Right renal pelvis (tissue), 4 donors: ENCODE measurements at regions not wholly inside any gene's neighbourhood (a gene's known extent, or its start where the extent isn't known, plus 50 kb on each side); places are given as distances from the start of the nearest gene placed in this dataset.

Experiments
- DNase-seq, 4 donors: peaks; one replicate each; pipeline ENCODE4 v3.0.0-alpha.2; 2013; ENCODE audit warnings: low read depth in 4 of 4, low spot score in 3 of 4, missing footprints in 1 of 4

DNA sequence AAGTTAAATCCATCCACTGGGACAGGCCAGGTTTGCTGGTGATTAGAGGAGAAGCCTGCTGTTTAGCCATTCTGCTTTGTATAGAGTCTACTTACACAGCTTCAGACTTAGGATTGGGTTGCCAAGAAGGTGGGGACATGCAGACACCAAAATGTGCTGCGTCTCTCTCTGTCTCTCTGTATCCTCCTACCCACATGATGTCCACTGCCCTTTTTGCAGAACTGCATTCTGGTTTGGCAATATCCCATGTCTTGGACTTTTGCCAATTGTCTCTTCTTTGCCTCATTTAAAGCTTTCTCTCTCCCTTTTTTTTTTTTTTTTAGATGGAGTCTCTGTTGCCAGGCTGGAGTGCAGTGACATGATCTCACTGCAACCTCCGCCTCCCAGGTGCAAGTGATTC lies 261.1 kb upstream of the FN1 start:
- DNase-seq = no peak

DNA sequence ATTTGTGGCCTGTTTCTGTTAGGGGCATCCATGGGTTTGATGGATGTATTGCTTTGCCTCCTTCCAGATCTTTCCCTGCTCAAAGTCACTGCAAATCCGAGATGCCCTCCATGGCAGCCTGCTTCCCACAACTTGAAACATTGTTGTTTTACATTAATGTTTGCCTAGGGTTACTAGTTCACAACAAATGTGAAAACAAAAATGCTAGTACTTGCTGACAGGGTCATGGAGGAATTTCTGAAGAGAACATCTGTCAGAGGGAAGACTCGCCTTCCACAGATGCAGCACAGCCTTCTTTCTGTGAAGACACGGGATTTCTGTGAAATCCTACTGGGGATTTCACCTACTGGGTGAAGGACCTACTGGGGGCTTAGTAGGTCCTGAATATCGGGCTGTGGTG lies 260.0 kb upstream of the FN1 start:
- no peak for DNase-seq

DNA sequence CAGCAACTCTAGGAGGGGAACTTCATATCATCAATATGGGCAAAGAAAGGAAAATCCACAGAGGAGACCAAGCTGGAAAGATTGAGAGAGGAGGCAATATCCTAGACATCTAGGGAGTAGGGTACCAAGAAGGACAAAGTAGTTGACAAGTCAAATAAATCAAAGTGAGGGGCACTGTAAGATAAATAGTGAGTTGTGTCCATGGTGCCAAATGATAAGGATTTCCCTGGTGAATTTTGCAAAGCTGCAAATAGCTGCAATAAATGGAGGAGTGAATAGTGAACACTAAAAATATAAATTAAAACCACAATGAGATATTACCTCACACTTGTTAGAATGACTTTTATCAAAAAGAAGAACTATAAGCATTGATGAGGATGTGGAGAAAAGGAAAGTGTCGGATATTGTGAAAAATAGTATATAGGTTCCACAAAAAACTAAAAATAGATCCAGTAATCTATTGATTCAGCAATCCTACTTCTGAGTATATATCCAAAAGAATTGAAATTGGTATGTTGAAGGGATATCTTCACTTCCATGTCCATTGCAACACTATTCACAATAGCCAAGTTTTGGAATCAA lies 258.2 kb upstream of the FN1 start:
- DNase-seq = no peak

DNA sequence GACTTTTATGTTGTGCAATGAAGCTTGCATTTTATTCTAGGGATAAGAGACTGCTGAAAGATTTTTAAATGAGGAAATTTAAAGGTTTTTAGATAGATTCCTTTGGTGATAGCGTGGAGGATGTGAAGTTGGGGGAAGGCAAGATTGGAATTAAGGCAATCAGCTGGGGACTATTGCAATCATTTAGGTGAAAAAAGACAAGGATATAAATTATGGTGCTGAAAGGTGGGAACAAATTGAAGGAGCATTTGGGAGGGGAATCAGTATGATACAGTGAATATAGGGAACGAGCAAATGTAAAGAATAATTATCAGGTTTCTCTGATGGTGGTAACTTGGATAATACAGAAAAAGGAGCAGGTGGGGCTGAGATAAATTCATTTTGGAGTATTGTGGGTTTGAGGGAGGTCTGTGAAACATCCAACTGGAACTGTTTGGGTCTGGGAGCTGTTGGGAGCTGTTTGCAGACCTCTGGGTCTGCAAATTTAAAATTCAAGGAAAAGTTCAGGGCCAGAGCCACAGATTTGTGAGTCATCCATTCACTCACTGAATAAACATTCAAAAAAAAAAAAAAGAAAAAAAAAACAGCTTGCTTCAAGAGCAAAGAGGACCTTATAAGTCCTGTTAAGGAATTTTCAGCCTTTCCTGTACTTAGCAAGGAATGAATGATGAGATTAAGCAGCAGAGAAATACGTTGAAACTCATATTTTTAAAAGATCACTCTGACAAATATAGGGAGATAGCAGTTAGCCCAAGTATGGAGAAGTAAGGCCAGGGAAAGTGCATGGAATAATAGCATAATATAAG lies 257.5 kb upstream of the FN1 start:
- no peak for DNase-seq

DNA sequence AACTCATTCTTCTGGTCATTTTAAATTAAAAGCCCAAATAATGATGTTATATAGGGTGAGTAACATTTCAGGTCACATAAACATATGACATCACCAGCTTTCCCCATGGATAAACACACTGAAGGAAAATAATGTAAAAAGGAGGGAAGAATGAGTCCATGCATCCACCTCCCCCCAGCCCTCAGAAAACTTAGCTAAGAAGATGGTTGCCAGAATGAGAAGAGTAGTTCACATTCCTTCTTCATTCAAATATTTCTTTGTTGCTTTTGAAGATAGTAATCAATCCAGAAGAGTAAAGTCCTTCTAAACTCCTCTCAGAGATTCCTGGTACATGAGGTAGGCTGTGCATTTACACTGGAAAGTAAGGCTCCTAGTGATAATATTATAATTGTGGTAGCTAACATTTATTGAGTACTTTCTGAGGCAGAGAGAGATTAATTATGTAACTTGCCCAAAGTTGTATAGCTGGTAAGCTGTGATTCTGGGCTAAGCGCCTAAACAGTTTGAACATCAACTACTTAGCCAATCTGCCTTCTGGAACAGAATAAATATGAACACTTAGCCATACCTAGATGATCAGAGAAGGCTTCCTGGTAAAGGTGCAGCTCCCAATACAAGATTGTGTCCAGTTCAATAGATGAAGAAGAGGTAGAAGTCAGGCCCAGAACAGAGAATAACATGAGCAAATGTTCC lies 256.7 kb upstream of the FN1 start:
- DNase-seq = no peak

DNA sequence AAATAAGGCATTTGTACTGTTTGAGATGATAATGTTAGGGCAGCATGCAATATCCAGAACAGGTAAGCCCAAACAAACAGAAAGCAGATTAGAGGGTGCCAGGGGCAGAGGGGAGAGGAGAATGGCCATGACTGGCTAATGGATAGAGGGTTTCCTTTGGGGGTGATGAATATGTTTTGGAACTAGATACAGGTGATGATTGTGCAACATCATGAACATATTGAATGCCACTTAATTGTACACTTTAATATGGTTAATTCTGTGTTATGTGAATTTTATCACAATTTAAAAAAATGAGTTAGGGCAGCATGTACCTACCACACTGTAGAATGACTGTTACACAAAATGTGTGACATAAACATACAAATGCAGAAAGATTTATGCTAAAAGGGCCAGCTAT lies 255.5 kb upstream of the FN1 start:
- DNase-seq = no peak

DNA sequence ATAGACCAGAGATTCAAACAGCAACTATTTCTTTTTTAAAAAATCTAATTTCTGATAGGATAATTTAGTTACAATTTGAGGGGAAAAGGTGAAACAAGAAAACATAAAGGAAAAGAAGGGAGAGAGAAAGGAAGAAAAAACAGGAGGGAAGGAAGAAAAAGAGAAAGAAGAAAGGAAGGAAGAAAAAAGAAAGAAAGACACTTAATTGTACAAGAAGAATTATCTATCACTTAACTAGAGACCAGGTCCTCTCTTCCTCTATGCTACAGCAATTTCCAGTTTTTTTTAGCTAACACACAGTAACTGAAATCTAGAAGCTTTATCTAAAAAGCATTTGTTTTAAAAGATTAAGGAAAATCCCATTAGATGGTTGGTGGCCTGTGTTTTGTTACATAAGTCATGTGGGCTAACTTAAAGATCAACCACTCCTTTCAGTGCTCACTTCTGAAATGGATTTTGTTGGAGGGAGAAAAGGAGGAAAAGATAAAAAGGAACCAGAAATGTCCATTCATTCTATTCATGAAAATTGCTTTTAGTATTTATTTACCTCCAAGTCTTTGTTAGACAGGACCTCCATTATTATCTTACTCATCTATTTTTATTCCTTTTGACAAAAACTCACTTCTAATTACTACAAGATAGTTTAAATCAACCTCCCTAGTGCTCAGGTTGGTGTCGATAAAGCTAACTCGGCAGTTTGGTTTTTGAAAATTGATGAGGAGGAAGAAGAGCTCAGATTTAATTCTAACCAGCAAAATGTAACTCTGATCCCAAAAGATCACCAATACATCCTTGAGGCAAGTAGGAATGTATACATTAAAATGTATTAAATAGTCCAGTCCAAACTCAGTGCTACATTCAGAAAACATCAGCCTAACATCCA lies 251.5 kb upstream of the FN1 start:
- DNase-seq = no peak

DNA sequence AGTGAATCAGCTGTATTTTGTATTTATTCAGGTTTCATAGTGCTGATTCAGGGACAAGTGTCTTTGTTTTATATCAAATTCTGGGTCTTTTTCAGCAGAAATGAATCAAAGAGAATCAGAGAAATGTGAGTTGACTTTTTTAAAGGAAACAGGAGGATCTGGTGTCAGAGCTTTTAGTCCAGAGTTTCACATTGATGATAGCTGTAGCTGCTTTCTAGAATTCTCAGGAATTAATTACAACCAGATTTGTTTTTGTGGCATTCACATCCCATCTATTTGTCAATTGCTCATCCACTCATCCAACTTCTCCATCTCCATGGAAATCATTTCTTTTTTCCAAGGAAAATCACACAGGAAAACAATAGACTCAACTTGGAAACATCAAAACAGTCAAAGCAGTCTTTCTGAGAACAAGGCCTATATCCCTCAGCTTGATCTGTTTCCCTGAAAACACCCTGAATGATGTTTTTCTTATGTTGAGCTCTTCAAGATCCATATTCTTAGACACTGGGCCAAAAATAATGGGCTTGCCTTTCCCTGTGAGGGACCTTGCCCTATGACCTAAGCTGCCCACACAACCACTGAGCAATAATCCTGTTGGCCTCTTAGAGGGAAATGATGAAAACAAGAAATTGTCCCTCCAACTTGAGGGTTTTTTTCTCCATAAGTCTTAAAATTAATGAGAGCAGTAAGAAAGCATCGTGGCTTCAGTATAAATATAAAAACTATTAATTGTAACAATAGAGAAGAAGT lies 249.5 kb upstream of the FN1 start:
- no peak for DNase-seq

DNA sequence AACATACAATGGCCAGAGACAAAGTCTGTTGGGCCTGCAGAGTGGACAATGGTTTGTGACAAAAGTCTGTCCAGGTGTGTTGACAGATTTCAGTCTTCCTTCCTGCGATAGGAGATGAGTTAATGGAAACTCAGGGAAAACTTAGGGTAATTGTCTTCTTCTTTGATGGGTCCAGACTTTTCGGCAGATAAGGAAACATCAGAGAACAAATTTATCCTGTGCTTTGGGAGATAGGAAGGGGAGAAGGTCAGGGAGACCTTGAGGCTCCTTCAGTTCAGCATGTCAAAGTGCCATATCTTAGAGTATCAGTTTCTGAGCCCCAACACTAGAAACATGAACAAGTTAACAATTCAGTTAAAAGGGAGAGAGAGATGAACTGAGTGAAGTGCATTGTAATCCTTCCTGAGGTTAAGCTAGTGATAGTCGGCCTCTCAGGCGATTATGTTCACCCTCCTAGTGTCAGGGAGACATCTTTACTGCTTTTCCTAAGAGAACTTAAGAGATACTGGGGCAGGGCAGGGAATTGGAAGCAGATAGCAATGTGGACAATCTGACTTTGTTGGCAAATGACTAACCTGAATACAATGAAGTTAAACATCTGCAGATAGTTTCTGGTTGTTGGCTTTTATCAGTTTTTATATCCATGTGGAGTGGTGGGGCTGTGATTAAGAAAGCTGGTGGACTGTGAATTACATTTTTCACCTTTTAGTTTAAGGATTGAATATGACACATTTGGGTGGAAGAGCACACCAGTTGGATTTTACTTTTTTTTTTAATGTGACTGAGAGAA lies 248.8 kb upstream of the FN1 start:
- DNase-seq = no peak

DNA sequence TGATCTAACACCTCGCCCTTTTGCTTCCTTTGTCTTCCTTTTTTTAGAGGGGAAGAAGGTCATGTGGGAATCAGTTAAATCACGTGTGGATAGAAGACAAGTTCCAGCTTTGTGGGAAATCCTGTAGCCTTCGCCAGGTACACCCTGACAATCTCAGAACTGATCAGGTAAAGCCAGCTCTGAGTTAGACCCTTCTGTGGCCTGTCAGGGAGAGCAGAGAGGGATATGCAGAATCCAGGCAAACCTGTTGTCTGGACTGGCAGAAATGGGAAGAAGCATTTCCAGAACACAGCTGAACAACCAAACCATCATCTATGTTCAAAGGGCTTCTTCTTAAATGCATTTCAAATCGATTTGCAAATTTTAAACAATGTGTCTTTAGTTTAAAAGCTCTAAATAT lies 247.4 kb upstream of the FN1 start:
- DNase-seq = no peak

DNA sequence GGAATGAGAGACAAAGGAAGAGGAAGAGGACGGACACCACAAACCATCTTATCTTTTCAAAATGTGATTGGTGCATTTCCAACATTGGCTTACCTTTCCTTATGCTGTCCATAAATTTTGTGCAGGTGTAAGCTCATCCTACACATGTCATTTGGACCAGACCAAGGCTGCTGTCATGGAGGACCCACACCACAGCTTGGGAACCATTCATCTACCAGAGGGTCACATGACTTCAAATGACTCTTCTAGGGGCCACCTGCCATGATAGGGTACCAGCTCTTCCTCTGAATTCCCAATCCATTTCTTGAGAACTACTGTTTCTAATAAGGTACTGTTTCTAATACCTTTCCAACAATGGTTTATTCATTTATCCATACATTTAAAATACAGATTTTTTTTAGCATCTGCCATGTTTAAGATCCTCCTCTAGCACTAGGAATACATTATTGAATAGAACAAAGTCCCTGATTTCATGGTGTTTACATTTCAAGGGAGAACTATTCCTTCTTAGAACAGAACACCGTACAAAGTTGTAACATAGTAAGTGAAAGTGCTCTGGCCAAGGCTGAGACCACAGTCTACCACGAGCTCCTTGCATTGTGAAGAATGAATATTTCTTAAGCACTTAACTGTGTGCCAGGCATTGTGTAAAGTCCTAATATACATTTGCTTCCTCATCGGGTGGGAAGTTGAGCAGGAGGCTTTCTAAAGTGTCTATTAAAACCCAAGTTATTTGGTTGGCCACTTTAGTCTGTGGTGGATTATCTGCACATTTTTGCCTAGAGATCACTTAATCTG lies 246.1 kb upstream of the FN1 start:
- DNase-seq = no peak

DNA sequence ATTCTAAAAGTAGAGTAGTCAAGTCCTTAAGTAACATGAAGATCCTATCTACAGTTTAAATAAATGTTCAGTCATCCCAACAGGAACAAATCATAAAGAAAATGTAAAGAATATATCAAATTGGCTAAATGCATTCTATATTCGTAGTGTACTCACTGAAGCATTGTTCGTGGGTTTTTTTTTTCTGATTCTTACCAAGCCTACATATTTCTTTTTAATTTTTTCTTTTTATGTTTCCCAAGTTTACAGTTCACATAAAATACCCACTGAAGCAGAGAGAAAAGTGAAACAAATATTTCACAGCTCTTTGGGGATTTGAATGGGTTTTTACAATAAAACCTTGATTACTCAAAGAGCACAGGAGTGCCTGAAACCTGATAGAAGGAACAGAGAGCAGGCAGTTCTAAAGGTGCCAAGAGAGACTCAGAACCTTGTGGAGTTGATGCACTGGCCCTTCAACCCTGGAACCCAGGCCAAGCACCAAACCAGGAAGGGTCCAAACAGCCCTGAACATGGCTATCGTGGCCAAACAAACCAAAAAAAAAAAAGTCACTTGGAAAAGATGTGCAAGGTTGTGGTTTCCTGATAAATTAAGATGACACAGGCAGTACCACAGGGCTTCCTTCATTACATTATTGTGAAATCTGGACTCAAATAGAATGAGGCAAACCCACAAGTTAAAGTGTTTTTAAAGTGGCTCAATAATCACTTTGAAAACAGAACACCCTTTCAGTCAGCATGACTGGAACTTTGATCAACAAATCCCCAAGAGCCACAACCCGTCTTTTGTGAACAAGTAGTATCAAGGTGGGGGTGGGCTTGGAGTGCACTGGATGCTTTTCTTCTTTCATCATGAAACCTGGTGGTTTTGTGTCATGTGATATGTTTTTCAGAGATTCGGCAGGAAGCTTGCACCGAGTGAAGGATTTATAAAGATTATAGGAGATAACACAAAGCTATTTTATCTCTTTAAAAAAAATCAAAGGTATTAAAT lies 245.0 kb upstream of the FN1 start:
- no peak for DNase-seq

DNA sequence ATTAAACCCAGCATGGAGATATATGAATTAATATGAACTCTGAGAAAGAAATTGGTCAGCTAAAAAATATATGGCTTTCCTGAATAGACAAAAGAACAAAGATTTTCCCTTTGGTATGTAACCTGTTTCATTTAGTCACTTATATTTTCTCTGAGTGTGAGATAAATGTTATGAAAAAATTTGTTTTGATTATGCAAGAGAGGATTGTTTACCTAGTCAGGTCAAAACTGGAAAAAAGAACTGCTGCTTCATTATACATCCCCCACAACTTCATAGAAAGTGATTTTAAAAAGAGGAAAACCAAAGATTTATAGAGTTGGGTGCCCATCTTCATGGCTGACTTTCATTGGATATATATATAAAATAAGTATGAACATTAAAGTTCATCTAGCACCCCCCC lies 242.2 kb upstream of the FN1 start:
- DNase-seq = no peak

DNA sequence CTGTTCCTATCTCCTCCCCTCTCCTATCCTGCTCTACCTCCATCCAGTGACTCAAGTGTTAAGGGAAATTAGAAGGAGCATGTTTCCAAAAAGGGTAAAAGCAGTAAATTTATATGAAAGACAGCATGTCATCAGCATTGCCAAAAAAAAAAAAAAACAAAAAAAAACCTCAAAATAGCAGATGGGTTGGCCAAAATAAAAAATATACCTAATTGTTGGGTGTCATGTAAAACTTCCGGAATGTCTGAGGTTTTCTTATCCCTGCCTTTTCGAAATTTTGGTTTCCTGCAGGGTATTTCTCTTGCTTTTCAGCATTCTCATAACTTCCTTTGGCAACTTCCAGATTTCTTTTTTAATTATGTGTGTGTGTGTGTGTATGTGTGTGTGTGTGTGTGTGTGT lies 241.6 kb upstream of the FN1 start:
- DNase-seq = no peak

DNA sequence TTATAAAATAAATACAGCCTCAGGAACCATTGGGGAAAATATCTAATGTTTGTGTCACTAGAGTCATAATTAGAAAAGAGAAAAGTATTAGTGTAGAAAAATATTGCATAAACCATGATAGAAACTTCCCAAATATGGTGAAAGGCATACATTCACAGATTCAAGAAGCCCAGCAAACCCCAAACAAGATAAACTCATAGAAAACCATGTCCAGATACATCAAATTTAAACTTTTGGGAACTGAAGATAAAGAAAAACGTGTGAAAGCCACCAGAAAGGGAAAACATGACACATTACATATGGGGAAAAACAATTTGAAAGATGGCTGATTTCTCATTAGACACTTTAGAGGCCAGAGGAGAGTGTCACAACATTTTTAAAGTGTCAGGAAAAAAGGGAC lies 236.5 kb upstream of the FN1 start:
- no peak for DNase-seq

DNA sequence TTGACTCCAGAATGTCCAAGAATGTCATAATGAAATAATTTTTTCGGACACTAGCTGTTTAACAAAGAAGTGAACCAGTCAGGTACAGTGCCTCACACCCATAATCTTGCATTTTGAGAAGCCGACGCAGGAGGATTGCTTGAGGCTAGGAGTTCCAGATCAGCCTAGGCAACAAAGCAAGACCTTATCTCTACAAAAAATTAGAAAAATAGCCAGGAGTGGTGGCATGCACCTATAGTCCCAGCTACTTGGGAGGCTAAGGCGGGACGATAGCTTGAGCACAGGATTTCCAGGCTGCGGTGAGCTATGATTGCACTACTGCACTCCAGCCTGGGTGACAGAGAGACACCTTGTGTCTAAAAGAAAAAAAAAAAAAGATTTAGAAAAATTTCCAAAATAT lies 235.8 kb upstream of the FN1 start:
- no peak for DNase-seq

DNA sequence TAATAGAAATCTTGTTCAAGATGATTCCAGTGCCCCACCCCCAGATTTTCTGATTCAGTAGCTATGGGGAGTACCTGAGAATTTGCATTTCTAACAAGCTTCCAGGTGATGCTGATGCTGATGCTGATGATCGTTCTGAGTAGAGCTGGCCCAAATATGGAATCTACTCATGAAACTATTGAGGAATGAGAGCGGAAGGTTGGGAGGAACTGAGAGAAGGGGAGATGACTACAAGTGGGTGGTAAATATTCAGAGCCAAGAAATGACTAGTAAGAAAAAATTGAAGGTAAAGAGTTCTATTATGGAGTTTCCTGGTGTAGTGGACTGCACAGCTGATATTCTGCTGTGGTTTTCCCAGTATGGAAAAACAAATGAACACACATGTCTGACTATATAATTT lies 235.4 kb upstream of the FN1 start:
- no peak for DNase-seq

DNA sequence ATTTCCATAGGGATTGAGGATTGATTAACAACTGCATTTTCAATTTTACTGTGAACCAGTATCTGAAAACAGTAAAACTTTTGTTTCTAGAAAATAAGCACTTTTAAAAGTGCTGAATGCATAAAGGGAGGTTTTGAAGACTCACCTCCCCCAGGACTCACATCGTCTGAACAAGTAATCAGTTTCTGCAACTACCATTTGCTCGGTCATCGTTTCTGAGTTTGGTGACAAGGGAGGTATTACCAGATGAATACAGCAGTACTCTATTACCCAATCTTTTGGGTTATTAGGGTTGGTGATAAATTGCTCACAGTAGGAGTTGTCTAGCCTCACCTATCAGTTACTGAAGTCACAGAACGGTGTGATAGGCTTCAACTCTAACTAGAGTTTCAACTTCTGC lies 234.5 kb upstream of the FN1 start:
- DNase-seq = no peak
